Activated naive CD4-positive, alpha-beta T cell treated with anti-CD3 and anti-CD28 coated beads, Interleukin-2, amount 50 U/mL, for 72 hours (primary cell): ENCODE measurements at regions not wholly inside any gene's neighbourhood (a gene's known extent, or its start where the extent isn't known, plus 50 kb on each side); places are given as distances from the start of the nearest gene placed in this dataset.

ENCODE experiments used
- ATAC-seq, 2 donors: fragments of 150-1000 bp; cut with Tn5 transposase; 2 replicates each; pipeline ENCODE4 v1.10.0; 2021; ENCODE audit warnings: mild to moderate bottlenecking in 2 of 2, moderate library complexity in 2 of 2
- DNase-seq, 2 donors: peaks; one replicate each; pipeline ENCODE4 v3.0.0; 2021 to 2022; ENCODE audit warnings: low spot score in 2 of 2
- H3K27ac Mint-ChIP-seq, 2 donors: one replicate each; pipeline ENCODE4 v1.8.0; 2022; ENCODE audit warnings: mild to moderate bottlenecking in 2 of 2, mixed read lengths in 2 of 2
- H3K36me3 Mint-ChIP-seq, 2 donors: one replicate each; pipeline ENCODE4 v1.8.0; 2022; ENCODE audit warnings: mixed read lengths in 2 of 2
- H3K9me3 Mint-ChIP-seq, 2 donors: one replicate each; pipeline ENCODE4 v1.8.0; 2022; ENCODE audit warnings: mixed read lengths in 2 of 2

DNA sequence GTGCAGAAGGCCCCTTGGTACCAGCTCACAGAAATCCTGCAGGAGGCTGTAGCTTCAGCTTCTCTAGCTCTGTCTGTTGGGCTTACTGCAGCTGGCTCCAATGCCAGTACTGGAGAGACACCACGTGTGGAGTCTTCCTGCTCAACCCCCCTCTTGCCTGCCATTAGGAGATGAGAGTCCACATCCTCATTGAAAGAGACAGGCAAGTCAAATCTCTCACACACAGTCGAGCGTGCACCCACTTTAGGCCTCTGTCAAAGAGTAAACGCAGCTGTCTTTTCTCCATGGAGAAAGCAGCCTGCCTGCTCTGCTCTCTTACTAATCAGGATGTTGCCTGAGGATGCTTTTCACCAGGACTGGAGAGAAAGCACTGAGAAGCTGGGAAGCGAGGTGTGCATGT is 523.0 kb upstream of the NBEA start:
- no peak overlapping the region for H3K27ac Mint-ChIP-seq
- H3K36me3 Mint-ChIP-seq = no peaks in the 10 kb centered on the region
- H3K9me3 Mint-ChIP-seq = peaks cover under 1 to 2% of the 10 kb centered on the region in 2 donors
- ATAC-seq (no peak), DNase-seq (no peak)

- Mint-ChIP-seq H3K27ac (no peak overlapping the region), H3K9me3 (no peaks in the 10 kb centered on the region), H3K36me3 (no peaks in the 10 kb centered on the region)
- DNase-seq = no peak
- ATAC-seq = no peak
Measured at GRCh38 chr13:34419755-34420154, 522.3 kb upstream of the NBEA start.

DNA sequence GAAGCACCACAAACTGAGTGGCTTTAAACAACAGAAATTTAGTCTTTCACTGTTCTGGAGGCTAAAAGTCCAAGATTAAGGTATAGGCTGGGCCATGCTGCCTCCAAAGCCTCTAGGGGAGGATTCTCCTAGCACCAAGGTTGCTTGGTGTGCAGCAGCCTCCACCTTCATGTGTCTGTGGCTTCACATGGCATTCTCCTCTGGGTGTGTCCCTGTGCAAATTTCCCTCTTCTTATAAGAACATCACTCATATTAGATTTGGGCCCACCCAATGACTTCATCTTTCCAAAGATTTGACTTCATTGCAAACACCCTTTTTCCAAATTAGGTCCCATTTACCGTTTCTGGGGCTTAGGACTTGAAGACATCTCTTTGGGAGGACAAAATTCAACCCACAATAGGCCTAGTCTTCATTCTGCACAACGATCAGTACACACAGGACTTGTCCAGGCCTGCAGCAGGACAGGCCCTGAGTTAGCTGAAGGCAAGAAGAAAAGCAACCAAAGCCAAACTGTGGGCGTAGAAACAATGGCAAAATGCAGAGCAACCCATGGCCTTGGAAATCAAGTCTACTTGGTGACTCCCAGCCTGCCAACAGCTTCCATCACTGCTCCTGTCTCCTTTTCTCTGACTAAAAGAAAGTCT is 521.2 kb upstream of the NBEA start:
- Mint-ChIP-seq H3K9me3 (no peaks in the 10 kb centered on the region), H3K36me3 (no peaks in the 10 kb centered on the region), H3K27ac (no peak overlapping the region)

GRCh38 chr13:34421347-34421719 is 520.7 kb upstream of the NBEA start:
- DNase-seq (no peak), ATAC-seq (no peak)
- no peak overlapping the region for H3K27ac Mint-ChIP-seq
- H3K36me3 Mint-ChIP-seq = no peaks in the 10 kb centered on the region
- H3K9me3 Mint-ChIP-seq = no peaks in the 10 kb centered on the region

More for the DNA sequence above, 521.2 kb upstream of the NBEA start:
- no peak for DNase-seq
- ATAC-seq = no peak

DNA sequence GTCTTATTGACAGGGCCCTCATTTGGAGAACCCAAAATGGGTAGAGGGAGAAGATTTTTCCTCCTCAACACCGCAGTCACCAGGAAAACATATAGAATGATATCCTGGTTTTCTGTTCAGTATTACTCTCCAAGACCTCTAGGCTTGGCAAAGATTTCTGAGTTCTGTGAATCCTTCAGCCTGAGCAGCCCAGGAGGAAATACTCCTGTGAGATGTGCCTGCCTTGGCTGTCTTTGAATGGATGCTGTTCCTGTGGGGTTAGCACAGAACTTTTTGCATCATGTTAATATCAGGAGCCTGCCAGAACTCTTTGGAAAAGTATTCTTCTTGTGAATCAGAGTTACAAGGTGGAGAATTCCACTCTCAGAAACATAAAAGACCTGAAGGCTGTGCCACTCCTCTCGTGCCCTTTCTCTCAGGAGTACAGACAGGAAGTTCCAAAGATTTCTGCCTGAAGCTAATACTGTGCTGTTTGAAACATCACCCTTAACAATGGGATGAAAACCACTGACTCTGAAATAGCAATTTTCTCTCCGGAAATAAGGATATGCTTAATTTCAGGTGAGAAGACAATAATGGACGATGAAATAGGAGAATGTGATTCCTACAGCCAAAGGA is 520.1 kb upstream of the NBEA start:
- Mint-ChIP-seq H3K27ac (no peak overlapping the region), H3K9me3 (no peaks in the 10 kb centered on the region), H3K36me3 (no peaks in the 10 kb centered on the region)
- no peak for ATAC-seq
- DNase-seq = no peak

- ATAC-seq (no peak), DNase-seq (no peak)
Measured at GRCh38 chr13:34422956-34423355, 519.1 kb upstream of the NBEA start.

GRCh38 chr13:34425327-34425949 is 516.6 kb upstream of the NBEA start:
- no peak for ATAC-seq
- no peaks in the 10 kb centered on the region for H3K36me3 Mint-ChIP-seq
- no peak overlapping the region for H3K27ac Mint-ChIP-seq

More at GRCh38 chr13:34422956-34423355, 519.1 kb upstream of the NBEA start:
- H3K9me3 Mint-ChIP-seq = no peaks in the 10 kb centered on the region
- H3K36me3 Mint-ChIP-seq = no peaks in the 10 kb centered on the region
- no peak overlapping the region for H3K27ac Mint-ChIP-seq

DNA sequence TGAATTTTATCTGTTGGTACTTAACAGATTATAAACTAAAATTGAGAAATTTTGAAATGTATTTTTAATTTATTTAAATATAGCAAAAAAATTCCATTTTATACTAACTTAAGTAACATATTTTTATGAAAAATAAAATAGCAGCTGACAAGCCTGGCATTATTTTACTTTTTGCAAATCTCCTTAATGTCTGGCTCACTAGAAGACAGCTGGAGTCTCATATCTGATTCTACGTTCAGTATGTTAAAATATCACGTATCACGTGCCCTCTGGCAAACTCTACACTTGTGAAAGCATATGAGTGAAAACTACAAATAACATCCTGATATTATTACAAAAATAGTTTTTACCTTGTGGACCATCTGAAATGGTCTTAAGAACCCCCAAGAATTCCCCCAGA is 513.2 kb upstream of the NBEA start:
- no peak for DNase-seq
- ATAC-seq = no peak
- Mint-ChIP-seq H3K27ac (no peak overlapping the region), H3K36me3 (no peaks in the 10 kb centered on the region), H3K9me3 (peaks cover 0 to 3% of the 10 kb centered on the region in 2 donors)

More at GRCh38 chr13:34425327-34425949, 516.6 kb upstream of the NBEA start:
- H3K9me3 Mint-ChIP-seq = peaks cover 0 to 3% of the 10 kb centered on the region in 2 donors
- DNase-seq = no peak

GRCh38 chr13:34430294-34430693 is 511.8 kb upstream of the NBEA start:
- ATAC-seq (no peak), DNase-seq (no peak)
- H3K27ac Mint-ChIP-seq = no peak overlapping the region
- H3K9me3 Mint-ChIP-seq = peaks cover 0 to 3% of the 10 kb centered on the region in 2 donors
- no peaks in the 10 kb centered on the region for H3K36me3 Mint-ChIP-seq

- DNase-seq = no peak
- H3K9me3 Mint-ChIP-seq = peaks cover 0 to 3% of the 10 kb centered on the region in 2 donors
- ATAC-seq = no peak
- H3K36me3 Mint-ChIP-seq = no peaks in the 10 kb centered on the region
- H3K27ac Mint-ChIP-seq = no peak overlapping the region
Measured at GRCh38 chr13:34431827-34432581, 510.1 kb upstream of the NBEA start.

GRCh38 chr13:34435338-34435737 is 506.7 kb upstream of the NBEA start:
- no peak overlapping the region for H3K27ac Mint-ChIP-seq
- ATAC-seq (no peak), DNase-seq (no peak)
- H3K9me3 Mint-ChIP-seq = no peaks in the 10 kb centered on the region
- H3K36me3 Mint-ChIP-seq = no peaks in the 10 kb centered on the region

DNA sequence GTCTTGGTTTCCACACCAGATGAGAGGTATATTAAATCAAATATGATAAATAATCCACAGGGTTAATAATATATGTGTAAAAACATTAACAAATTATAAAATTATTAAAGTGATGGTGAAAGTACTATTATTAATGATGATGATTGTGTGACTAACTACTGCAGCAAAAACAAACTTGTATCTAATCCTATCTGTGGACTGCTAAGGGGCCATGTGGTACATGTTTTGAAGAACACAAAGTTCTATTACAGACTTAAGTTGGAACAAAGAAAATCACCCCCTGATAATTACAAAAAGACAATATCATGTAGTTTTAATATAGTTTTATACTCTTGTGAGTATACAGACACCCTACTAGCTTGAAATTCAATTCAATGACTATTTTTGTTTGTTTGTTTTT is 504.2 kb upstream of the NBEA start:
- no peak for ATAC-seq
- Mint-ChIP-seq H3K27ac (no peak overlapping the region), H3K9me3 (no peaks in the 10 kb centered on the region), H3K36me3 (no peaks in the 10 kb centered on the region)
- no peak for DNase-seq

GRCh38 chr13:34452831-34453230 is 489.2 kb upstream of the NBEA start:
- Mint-ChIP-seq H3K9me3 (peaks cover 10 to 27% of the 10 kb centered on the region in 2 donors), H3K27ac (no peak overlapping the region), H3K36me3 (no peaks in the 10 kb centered on the region)
- DNase-seq (no peak), ATAC-seq (no peak)

DNA sequence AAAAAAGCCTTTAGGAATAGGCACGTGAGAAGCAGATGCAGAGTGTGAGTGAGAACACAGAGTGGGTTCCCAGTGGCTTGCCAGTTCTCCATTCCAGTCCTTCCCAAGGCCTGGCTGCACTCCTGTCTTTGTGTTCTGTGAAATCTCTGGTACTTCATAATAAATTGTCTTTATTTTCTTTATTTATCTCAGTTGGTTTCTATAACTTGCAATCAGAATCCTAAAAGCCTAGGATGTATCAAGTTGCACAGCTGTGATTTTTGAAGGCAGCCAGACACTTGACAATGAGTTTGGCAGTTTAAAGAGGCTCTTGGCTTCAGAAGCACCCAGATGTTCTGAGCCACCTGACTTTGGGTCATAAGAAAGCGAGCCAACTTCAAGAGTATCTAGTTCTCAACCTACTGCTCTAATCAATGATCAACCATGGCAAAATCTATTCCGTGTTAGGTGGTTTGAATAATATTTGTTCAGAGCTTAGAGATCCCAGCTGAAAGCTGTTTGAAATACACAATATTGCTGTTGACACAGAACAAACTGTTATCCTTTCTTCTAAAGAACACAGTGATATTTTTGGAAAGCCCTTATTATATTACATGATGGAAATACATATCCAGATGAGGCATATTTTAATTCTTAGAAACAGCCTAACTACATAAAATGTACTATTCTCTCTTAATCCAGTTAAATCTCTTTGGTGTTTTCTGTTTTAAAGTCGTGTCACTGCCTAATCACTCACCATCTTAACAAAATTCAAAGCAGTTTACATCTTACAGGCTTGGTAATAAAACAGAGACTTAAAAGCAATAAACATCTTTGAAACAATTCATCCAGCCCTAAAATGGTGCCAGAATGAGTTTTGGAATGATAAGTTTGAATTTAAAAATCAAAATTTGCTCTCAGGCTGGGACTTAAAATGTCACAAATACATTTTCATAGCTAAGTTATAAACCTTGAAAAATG is 483.0 kb upstream of the NBEA start:
- no peak overlapping the region for H3K27ac Mint-ChIP-seq
- DNase-seq = no peak
- no peak for ATAC-seq
- H3K36me3 Mint-ChIP-seq = no peaks in the 10 kb centered on the region
- peaks cover 4 to 28% of the 10 kb centered on the region in 2 donors for H3K9me3 Mint-ChIP-seq

DNA sequence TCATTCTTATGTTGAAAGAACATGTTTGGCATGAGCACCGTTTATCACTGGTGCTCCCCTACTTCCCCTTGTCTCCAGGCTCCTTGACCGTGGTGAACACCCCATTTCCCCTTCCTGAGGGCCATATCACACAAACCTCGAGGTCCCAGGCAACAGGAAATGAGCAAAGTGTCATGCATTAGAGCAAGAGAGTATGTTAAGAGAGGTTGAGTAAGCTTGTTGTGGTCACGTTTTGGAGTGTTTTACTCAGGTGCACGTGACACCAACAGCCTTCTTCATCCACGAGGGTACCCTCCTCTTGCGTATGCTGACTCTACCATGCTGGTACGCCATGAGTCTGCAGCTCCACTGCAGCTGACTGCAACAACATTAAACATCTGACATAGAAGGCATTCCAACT is 482.2 kb upstream of the NBEA start:
- Mint-ChIP-seq H3K36me3 (no peaks in the 10 kb centered on the region), H3K27ac (no peak overlapping the region), H3K9me3 (peaks cover 4 to 24% of the 10 kb centered on the region in 2 donors)
- no peak for ATAC-seq
- no peak for DNase-seq

DNA sequence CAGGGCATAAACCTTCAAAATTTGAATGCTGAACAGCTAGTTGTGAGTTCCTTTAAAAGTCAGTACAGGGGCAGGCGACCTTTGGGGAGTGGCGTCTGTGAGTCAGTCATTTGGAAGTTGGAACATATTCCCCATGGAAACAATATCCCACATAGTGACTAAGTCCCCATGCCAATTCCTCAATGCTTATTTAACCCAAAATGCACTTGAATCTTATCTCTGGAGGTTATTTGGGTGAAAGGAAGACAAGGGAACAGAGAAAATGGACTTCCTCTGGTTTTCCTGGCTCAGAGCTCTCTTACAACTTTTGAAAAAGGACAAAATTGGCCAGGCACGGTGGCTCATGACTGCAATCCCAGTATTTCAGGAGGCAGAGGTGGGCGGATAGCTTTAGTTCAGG is 479.2 kb upstream of the NBEA start:
- ATAC-seq (no peak), DNase-seq (no peak)
- no peak overlapping the region for H3K27ac Mint-ChIP-seq
- H3K9me3 Mint-ChIP-seq = peaks cover 2 to 19% of the 10 kb centered on the region in 2 donors
- H3K36me3 Mint-ChIP-seq = no peaks in the 10 kb centered on the region
